K562 (cell line): ENCODE measurements at regions not wholly inside any gene's neighbourhood (a gene's known extent, or its start where the extent isn't known, plus 50 kb on each side); places are given as distances from the start of the nearest gene placed in this dataset.

Source experiments
- CC2D1A ChIP-seq: fragments of 450-650 bp; IDR thresholded peaks from 2 replicates; pipeline ENCODE4 v1.6.1; 2017; ENCODE audit warnings: mild to moderate bottlenecking
- DACH1 ChIP-seq: fragments of 450-650 bp; IDR thresholded peaks from 2 replicates; pipeline ENCODE4 v1.6.1; 2018; ENCODE audit not compliant: partially characterized antibody
- ESRRA ChIP-seq: fragments of 450-650 bp; IDR thresholded peaks from 2 replicates; pipeline ENCODE4 v1.6.1; 2014; ENCODE audit warnings: low read depth, mild to moderate bottlenecking, moderate library complexity, borderline replicate concordance
- FIP1L1 ChIP-seq: fragments of 200-400 bp; formaldehyde crosslinking; IDR thresholded peaks from 2 replicates; pipeline ENCODE4 v1.6.1; 2018; ENCODE audit warnings: mild to moderate bottlenecking, low read depth, low read length; ENCODE audit not compliant: poor library complexity, severe bottlenecking
- ILK ChIP-seq: fragments of 450-650 bp; IDR thresholded peaks from 2 replicates; pipeline ENCODE4 v1.6.1; 2016; ENCODE audit warnings: missing genetic modification characterization, low read depth, mild to moderate bottlenecking, missing compliant biosample characterization, moderate library complexity, borderline replicate concordance
- KLF16 ChIP-seq: IDR thresholded peaks from 2 replicates; pipeline ENCODE4 v1.6.1; 2016; ENCODE audit warnings: antibody characterized with exemption
- RAD21 ChIP-seq, 2 experiments: fragments of 250-450 bp in 1 of 2; fragments of 450-650 bp in 1 of 2; sonication (Bioruptor Pico) in 1 of 2; formaldehyde crosslinking in 1 of 2; IDR thresholded peaks in 1 of 2; conservative IDR thresholded peaks in 1 of 2; 2 replicates each; pipeline versions ENCODE4 v1.4.0 to v1.8.0; 2020 to 2022; ENCODE audit warnings: mild to moderate bottlenecking in 2 of 2, moderate library complexity in 1 of 2
- RBM14 ChIP-seq: fragments of 200-400 bp; formaldehyde crosslinking; IDR thresholded peaks from 2 replicates; pipeline ENCODE4 v1.6.1; 2018; ENCODE audit warnings: low read depth, mild to moderate bottlenecking, low read length, moderate library complexity, borderline replicate concordance; ENCODE audit not compliant: insufficient read depth
- SMC3 ChIP-seq: conservative IDR thresholded peaks from 2 replicates; pipeline ENCODE4 v1.6.1; 2011; ENCODE audit warnings: low read depth, low read length, improper control_type of control experiment; ENCODE audit not compliant: insufficient read depth
- TCF7L2 ChIP-seq: fragments of 150-350 bp; IDR thresholded peaks from 2 replicates; pipeline ENCODE4 v1.6.1; 2016; ENCODE audit warnings: low read depth, mild to moderate bottlenecking, low read length, moderate library complexity
- YY1 ChIP-seq, 3 experiments: IDR thresholded peaks; 2 replicates each; pipeline ENCODE4 v1.6.1; 2011; ENCODE audit warnings: low read length in 2 of 3, mild to moderate bottlenecking in 2 of 3, moderate library complexity in 2 of 3, borderline replicate concordance in 1 of 3, control low read depth in 1 of 3, low read depth in 1 of 3; ENCODE audit not compliant: insufficient read depth in 3 of 3, insufficient replicate concordance in 2 of 3, control insufficient read depth in 1 of 3, insufficient read length in 1 of 3; ENCODE audit errors: extremely low read depth in 1 of 3
- ZNF785 ChIP-seq: fragments of 250-450 bp; sonication (Bioruptor Pico); IDR thresholded peaks from 2 replicates; pipeline ENCODE4 v1.4.0; 2020; ENCODE audit warnings: mild to moderate bottlenecking
- TF ChIP-seq, protein P1 (sequence below), 2 experiments: fragments of 450-650 bp in 1 of 2; sonication (generic) in 1 of 2; formaldehyde crosslinking in 1 of 2; IDR thresholded peaks in 1 of 2; conservative IDR thresholded peaks in 1 of 2; 2 replicates each; pipeline versions ENCODE4 v1.6.1 to v1.8.1; 2016 to 2023; ENCODE audit warnings: mild to moderate bottlenecking in 2 of 2, moderate library complexity in 2 of 2, inconsistent platforms in 1 of 2, missing genetic modification reagents in 1 of 2
- TF ChIP-seq, protein P2 (sequence below), 2 experiments: fragments of 450-650 bp; IDR thresholded peaks; 2 replicates each; pipeline ENCODE4 v1.6.1; 2016
- TF ChIP-seq, protein P3 (sequence below): fragments of 250-450 bp; sonication (Bioruptor Pico); IDR thresholded peaks from 2 replicates; pipeline ENCODE4 v1.4.0; 2020; ENCODE audit warnings: mild to moderate bottlenecking, moderate library complexity
- TF ChIP-seq, protein P4 (sequence below), 2 experiments: fragments of 150-350 bp in 1 of 2; IDR thresholded peaks; 2 replicates each; pipeline ENCODE4 v1.6.1; 2012 to 2016; ENCODE audit warnings: low read depth in 2 of 2, low read length in 2 of 2, mild to moderate bottlenecking in 1 of 2, moderate library complexity in 1 of 2

DNA sequence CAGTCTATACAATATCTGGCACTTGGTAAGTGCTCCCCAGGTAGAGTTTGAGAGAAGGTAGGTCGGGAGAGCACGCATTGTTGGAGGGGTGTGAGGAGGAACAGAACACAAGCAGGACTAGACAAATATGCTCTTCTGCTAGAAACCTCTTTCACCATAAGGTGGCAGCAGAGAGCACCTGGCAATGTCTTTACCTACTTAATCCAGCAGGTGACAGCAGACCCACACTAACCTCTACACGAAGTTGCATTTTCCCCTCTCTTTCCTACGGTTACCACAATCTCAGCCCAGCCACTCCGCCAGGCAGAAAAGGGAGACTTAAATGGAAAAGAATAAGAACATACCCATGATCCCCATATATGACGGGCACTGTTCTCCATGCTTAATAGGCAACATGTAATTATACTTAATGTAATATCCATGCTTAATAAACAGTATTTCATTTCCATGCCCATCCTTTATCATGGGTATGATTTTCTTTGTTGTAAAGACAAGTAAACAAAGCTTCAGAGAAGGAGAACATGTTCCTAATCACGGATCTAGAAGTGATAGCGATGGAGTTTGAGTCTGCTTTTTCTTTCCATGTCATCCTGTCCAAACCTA is 55.1 kb upstream of the CCL2 start (continued):
- TF ChIP-seq TCF7L2 (no peak), DACH1 (peak; percentile 27), RBM14 (no peak), RAD21 (CRISPR knock-in tag; conservative IDR thresholded peaks at IDR 0.05 in 1 of 2, IDR thresholded peaks at IDR 0.05 in 1 of 2) (peak; percentile 99 to 100), ZNF785 (CRISPR knock-in tag) (no peak), CC2D1A (peak; percentile 84), ILK (tag) (no peak), YY1 (IDR thresholded peaks at IDR 0.05; ENCODE audit: borderline replicate concordance in 1 of 3, control insufficient read depth in 1 of 3, extremely low read depth in 1 of 3, insufficient read depth in 3 of 3, insufficient read length in 1 of 3, insufficient replicate concordance in 2 of 3, low read depth in 1 of 3, low read length in 2 of 3) (peak in 1 of 3 experiments; percentile 25), ESRRA (peak; percentile 21; the same call in 1 of the 2 replicates), SMC3 (peak; percentile 99), FIP1L1 (no peak), KLF16 (peak; percentile 82)
- TF ChIP-seq, protein P1, sequence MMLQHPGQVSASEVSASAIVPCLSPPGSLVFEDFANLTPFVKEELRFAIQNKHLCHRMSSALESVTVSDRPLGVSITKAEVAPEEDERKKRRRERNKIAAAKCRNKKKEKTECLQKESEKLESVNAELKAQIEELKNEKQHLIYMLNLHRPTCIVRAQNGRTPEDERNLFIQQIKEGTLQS (IDR thresholded peaks at IDR 0.05): no peak
- TF ChIP-seq, protein P1 (CRISPR knock-in tag; conservative IDR thresholded peaks at IDR 0.05): no peak
- TF ChIP-seq, protein P2, sequence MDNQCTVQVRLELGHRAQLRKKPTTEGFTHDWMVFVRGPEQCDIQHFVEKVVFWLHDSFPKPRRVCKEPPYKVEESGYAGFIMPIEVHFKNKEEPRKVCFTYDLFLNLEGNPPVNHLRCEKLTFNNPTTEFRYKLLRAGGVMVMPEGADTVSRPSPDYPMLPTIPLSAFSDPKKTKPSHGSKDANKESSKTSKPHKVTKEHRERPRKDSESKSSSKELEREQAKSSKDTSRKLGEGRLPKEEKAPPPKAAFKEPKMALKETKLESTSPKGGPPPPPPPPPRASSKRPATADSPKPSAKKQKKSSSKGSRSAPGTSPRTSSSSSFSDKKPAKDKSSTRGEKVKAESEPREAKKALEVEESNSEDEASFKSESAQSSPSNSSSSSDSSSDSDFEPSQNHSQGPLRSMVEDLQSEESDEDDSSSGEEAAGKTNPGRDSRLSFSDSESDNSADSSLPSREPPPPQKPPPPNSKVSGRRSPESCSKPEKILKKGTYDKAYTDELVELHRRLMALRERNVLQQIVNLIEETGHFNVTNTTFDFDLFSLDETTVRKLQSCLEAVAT (IDR thresholded peaks at IDR 0.05): peak in 1 of 2 experiments; percentile 98; a peak in 2 of 4 replicates
- TF ChIP-seq, protein P3, sequence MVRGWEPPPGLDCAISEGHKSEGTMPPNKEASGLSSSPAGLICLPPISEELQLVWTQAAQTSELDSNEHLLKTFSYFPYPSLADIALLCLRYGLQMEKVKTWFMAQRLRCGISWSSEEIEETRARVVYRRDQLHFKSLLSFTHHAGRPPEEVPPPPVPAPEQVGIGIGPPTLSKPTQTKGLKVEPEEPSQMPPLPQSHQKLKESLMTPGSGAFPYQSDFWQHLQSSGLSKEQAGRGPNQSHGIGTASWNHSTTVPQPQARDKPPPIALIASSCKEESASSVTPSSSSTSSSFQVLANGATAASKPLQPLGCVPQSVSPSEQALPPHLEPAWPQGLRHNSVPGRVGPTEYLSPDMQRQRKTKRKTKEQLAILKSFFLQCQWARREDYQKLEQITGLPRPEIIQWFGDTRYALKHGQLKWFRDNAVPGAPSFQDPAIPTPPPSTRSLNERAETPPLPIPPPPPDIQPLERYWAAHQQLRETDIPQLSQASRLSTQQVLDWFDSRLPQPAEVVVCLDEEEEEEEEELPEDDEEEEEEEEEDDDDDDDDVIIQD: no peak
- TF ChIP-seq, protein P4, sequence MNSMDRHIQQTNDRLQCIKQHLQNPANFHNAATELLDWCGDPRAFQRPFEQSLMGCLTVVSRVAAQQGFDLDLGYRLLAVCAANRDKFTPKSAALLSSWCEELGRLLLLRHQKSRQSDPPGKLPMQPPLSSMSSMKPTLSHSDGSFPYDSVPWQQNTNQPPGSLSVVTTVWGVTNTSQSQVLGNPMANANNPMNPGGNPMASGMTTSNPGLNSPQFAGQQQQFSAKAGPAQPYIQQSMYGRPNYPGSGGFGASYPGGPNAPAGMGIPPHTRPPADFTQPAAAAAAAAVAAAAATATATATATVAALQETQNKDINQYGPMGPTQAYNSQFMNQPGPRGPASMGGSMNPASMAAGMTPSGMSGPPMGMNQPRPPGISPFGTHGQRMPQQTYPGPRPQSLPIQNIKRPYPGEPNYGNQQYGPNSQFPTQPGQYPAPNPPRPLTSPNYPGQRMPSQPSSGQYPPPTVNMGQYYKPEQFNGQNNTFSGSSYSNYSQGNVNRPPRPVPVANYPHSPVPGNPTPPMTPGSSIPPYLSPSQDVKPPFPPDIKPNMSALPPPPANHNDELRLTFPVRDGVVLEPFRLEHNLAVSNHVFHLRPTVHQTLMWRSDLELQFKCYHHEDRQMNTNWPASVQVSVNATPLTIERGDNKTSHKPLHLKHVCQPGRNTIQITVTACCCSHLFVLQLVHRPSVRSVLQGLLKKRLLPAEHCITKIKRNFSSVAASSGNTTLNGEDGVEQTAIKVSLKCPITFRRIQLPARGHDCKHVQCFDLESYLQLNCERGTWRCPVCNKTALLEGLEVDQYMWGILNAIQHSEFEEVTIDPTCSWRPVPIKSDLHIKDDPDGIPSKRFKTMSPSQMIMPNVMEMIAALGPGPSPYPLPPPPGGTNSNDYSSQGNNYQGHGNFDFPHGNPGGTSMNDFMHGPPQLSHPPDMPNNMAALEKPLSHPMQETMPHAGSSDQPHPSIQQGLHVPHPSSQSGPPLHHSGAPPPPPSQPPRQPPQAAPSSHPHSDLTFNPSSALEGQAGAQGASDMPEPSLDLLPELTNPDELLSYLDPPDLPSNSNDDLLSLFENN (IDR thresholded peaks at IDR 0.05; ENCODE audit: low read depth in 2 of 2, low read length in 2 of 2): peak in 1 of 2 experiments; percentile 45; a peak in 1 of 4 replicates
